ENCODE measurements at regions not wholly inside any gene's neighbourhood (a gene's known extent, or its start where the extent isn't known, plus 50 kb on each side); places are given as distances from the start of the nearest gene placed in this dataset.

- H3K4me3 ChIP-seq (ENCODE audit: low read depth, low read length) = no peak overlapping the region
- DNase-seq (ENCODE audit: low read depth) = no peak
- H3K36me3 ChIP-seq (ENCODE audit: control insufficient read depth, insufficient read depth, low read length) = no peaks in the 10 kb centered on the region
- H3K27me3 ChIP-seq (ENCODE audit: control insufficient read depth, insufficient read depth, low read length) = no peaks in the 10 kb centered on the region
- no peak for TF ChIP-seq CTCF (IDR thresholded peaks at IDR 0.05; ENCODE audit: insufficient read depth, low read length, poor library complexity, severe bottlenecking)
Observed at GRCh38 chr2:175817221-175817620, 184.8 kb downstream of the LNPK start.

DNA sequence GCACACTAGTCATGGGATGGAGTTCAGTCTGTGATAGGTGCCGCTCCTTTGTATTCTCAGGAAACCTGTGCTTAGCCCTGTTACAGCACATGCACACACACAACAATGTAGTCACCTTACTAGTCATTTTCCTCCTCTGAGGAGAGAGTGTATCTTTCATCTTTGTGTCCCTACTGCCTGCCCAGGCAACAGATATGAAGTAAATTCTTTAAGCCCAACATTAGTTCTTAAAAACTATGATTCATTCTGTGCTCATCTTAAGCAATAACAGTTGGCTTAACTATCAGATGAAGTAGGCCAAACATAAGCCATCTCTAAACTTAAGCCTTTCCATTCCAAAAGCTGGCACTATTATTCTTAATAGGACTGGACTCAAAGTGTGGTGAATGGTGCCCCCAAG is 186.5 kb downstream of the LNPK start:
- Histone ChIP-seq H3K4me3 (ENCODE audit: low read depth, low read length) (no peak overlapping the region), H3K36me3 (ENCODE audit: control insufficient read depth, insufficient read depth, low read length) (no peaks in the 10 kb centered on the region), H3K27me3 (ENCODE audit: control insufficient read depth, insufficient read depth, low read length) (no peaks in the 10 kb centered on the region)
- TF ChIP-seq CTCF (IDR thresholded peaks at IDR 0.05; ENCODE audit: insufficient read depth, low read length, poor library complexity, severe bottlenecking) = no peak
- DNase-seq (ENCODE audit: low read depth) = no peak

- no peaks in the 10 kb centered on the region for H3K36me3 ChIP-seq (ENCODE audit: control insufficient read depth, insufficient read depth, low read length)
- H3K27me3 ChIP-seq (ENCODE audit: control insufficient read depth, insufficient read depth, low read length) = no peaks in the 10 kb centered on the region
- TF ChIP-seq CTCF (IDR thresholded peaks at IDR 0.05; ENCODE audit: insufficient read depth, low read length, poor library complexity, severe bottlenecking) = no peak
- H3K4me3 ChIP-seq (ENCODE audit: low read depth, low read length) = no peak overlapping the region
- DNase-seq (ENCODE audit: low read depth) = no peak
Observed at GRCh38 chr2:175811971-175812370, 190.1 kb downstream of the LNPK start.

DNA sequence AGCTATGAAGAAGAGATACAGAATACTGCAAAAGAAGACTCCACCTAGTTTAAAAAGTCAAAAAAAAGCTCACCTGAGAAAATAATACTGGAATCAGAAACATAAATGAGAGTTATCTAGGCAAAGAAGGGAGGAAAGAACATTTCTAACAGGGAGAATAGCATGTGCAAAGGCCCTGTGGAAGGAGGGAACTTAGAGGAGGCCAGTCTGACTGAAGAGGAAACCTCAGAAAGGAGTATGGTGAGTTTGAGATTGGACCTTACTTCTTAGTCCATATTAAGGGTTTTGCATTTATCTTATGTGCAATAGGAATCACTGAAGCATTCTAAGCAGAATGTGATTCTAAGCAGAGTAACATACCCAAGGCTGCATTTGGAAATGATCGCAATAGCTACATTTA is 193.2 kb downstream of the LNPK start:
- TF ChIP-seq CTCF (IDR thresholded peaks at IDR 0.05; ENCODE audit: insufficient read depth, low read length, poor library complexity, severe bottlenecking) = no peak
- Histone ChIP-seq H3K4me3 (ENCODE audit: low read depth, low read length) (no peak overlapping the region), H3K36me3 (ENCODE audit: control insufficient read depth, insufficient read depth, low read length) (no peaks in the 10 kb centered on the region), H3K27me3 (ENCODE audit: control insufficient read depth, insufficient read depth, low read length) (no peaks in the 10 kb centered on the region)
- no peak for DNase-seq (ENCODE audit: low read depth)

DNA sequence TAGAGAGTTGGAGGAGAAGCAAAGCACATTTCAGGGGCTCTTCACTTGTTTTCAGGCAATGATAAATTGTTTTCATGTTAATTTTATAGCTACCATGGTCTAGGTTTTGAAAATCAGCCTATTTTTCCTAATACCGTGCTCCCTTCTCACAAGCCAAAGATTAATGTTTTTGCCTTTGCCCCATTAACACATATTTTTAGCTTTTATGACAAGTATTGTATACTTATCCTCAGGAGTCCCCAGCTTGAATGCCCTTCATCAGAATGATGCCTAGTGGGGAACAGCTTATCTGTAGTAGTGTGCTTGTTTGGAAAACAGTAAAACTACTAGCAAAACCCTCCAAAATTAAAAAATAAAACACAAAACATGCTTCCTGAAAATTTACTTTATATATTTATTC is 194.0 kb downstream of the LNPK start:
- no peak overlapping the region for H3K4me3 ChIP-seq (ENCODE audit: low read depth, low read length)
- H3K27me3 ChIP-seq (ENCODE audit: control insufficient read depth, insufficient read depth, low read length) = no peaks in the 10 kb centered on the region
- TF ChIP-seq CTCF (IDR thresholded peaks at IDR 0.05; ENCODE audit: insufficient read depth, low read length, poor library complexity, severe bottlenecking) = no peak
- H3K36me3 ChIP-seq (ENCODE audit: control insufficient read depth, insufficient read depth, low read length) = no peaks in the 10 kb centered on the region
- no peak for DNase-seq (ENCODE audit: low read depth)

- no peak for DNase-seq (ENCODE audit: low read depth)
- no peaks in the 10 kb centered on the region for H3K27me3 ChIP-seq (ENCODE audit: control insufficient read depth, insufficient read depth, low read length)
- no peak for TF ChIP-seq CTCF (IDR thresholded peaks at IDR 0.05; ENCODE audit: insufficient read depth, low read length, poor library complexity, severe bottlenecking)
- H3K36me3 ChIP-seq (ENCODE audit: control insufficient read depth, insufficient read depth, low read length) = no peaks in the 10 kb centered on the region
- H3K4me3 ChIP-seq (ENCODE audit: low read depth, low read length) = no peak overlapping the region
Observed at GRCh38 chr2:175807031-175807873, 194.8 kb downstream of the LNPK start.
